Loucy (cell line): ENCODE measurements at regions not wholly inside any gene's neighbourhood (a gene's known extent, or its start where the extent isn't known, plus 50 kb on each side); places are given as distances from the start of the nearest gene placed in this dataset.

Experiments used
- CTCF ChIP-seq: fragments of 200-600 bp; sonication (generic); conservative IDR thresholded peaks from 2 replicates; pipeline ENCODE4 v1.5.1; 2014; ENCODE audit warnings: mild to moderate bottlenecking, antibody characterized with exemption, low read length
- EZH2phosphoT487 ChIP-seq: fragments of 200-600 bp; IDR thresholded peaks from 2 replicates; pipeline ENCODE4 v1.6.1; 2018; ENCODE audit warnings: antibody characterized with exemption, mild to moderate bottlenecking, moderate library complexity, borderline replicate concordance

GRCh38 chr16:72236866-72237265, 64.9 kb upstream of the PMFBP1 start:
- TF ChIP-seq CTCF (no peak), EZH2phosphoT487 (no peak)
